Fibroblast of mammary gland (primary cell): ENCODE measurements at regions not wholly inside any gene's neighbourhood (a gene's known extent, or its start where the extent isn't known, plus 50 kb on each side); places are given as distances from the start of the nearest gene placed in this dataset.

Experiments used
- DNase-seq: peaks from one replicate; pipeline ENCODE4 v3.0.0-alpha.2; 2010; ENCODE audit warnings: low read depth
- H3K4me3 ChIP-seq: 2 replicates; pipeline ENCODE4 v1.5.1; 2011; ENCODE audit warnings: low read depth, mild to moderate bottlenecking, low read length, moderate library complexity; ENCODE audit not compliant: control insufficient read depth
- CTCF ChIP-seq: conservative IDR thresholded peaks from 2 replicates; pipeline ENCODE4 v1.5.1; 2011; ENCODE audit warnings: low read depth, low read length, inconsistent platforms; ENCODE audit not compliant: control insufficient read depth, insufficient read depth

GRCh38 chr7:94115316-94115715 lies 111.2 kb upstream of the BET1 start:
- no peak for TF ChIP-seq CTCF
- peak; percentile 44 for DNase-seq

GRCh38 chr7:94123136-94123535 lies 119.0 kb upstream of the BET1 start:
- TF ChIP-seq CTCF = no peak
- H3K4me3 ChIP-seq = no peak overlapping the region
- no peak for DNase-seq

More at GRCh38 chr7:94115316-94115715, 111.2 kb upstream of the BET1 start:
- H3K4me3 ChIP-seq = no peak overlapping the region

GRCh38 chr7:94127026-94127425 lies 122.9 kb upstream of the BET1 start:
- peak; percentile 63 for DNase-seq

DNA sequence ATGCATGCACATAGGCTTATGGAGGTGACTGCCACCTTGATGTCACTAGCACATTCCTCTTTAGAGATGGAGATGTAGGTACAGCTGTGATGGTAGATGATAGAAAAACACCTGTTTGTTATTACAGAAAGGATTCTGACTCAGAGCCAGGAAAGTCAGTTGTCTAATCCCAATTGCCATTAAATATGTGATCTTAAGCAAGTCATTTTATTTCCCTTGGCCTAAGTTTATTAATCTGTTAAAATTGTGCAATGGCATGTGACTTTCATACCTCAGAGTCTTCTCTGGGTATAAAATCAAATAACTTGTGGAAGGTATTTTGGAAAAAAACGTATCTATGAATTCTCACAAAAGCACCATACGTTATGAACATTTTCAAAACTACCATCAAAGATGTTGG lies 123.9 kb upstream of the BET1 start:
- no peak for TF ChIP-seq CTCF
- H3K4me3 ChIP-seq = no peak overlapping the region

More at GRCh38 chr7:94127026-94127425, 122.9 kb upstream of the BET1 start:
- TF ChIP-seq CTCF = no peak
- H3K4me3 ChIP-seq = no peak overlapping the region

DNA sequence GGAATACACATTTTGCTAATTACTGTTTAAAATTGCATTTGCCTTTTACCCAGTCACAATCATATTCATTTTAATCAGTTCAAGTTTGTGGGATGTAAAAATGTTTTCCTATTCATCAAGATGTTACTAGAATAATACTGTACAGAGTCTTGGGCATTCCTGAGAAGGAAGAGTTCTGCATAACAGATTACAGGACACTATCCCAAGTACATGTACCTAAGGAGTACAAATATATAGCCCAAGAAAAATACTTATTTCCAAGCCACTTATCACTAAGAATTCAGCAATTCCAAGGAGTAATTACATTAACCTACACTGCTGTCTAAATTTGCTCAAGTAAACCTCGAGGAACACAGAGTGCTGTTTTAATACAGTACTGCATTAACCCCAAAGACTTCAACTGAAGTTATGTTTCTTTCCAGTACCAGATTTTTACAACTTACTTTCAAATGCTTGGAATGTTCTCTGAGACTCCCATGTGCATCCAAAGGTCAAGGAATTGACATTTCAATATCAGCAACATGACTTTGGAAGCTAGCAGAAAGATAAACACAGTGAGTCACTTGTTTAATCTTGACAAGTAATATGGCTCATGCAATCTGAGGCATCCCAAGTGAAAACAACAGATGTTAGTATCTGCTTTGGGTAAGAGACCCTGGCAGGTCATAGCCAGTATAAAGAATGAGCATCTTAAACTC lies 125.4 kb upstream of the BET1 start:
- TF ChIP-seq CTCF = no peak
- H3K4me3 ChIP-seq = no peak overlapping the region
- peak; percentile 89 for DNase-seq

More for the DNA sequence above, 123.9 kb upstream of the BET1 start:
- DNase-seq = peak; percentile 24

GRCh38 chr7:94130716-94131115 lies 126.6 kb upstream of the BET1 start:
- no peak for DNase-seq
- no peak overlapping the region for H3K4me3 ChIP-seq
- TF ChIP-seq CTCF = no peak

DNA sequence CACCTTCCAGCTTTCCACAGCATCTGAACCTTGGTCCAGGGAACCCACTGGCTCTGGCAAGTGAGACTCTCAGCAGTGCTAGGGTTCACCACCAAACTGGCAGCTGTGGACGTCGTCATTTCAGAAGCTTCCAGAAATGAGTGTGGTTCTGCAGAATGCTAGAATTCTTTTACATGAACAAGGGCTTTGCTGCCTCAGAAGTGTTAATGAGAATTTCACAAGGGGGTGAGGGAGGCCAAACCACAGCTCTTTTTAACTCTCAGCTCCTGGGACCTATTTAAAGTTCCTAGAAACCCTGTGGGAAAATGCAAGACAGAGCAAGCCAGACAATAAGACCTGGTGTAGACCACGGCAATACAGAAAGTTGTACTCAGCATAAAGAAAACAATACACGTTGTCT lies 129.3 kb upstream of the BET1 start:
- no peak overlapping the region for H3K4me3 ChIP-seq
- DNase-seq = peak; percentile 16
- no peak for TF ChIP-seq CTCF
